ENCODE measurements at regions not wholly inside any gene's neighbourhood (a gene's known extent, or its start where the extent isn't known, plus 50 kb on each side); places are given as distances from the start of the nearest gene placed in this dataset.

- 52 to 54% methylated on average over 20 of the region's 20 CpGs for WGBS, 2 donors
- H3K4me3 ChIP-seq (ENCODE audit: low read depth, poor library complexity, severe bottlenecking) = no peak overlapping the region
- intact Hi-C loops (cut with DNase I; ENCODE audit: low total_unique reads) = no loop called here
- no peak for DNase-seq (ENCODE audit: low spot score in 2 of 2)
- no peak for TF ChIP-seq CTCF (IDR thresholded peaks at IDR 0.05)
These were observed 84.9 kb upstream of the TCERG1L start for GRCh38 chr10:131396121-131397050.

GRCh38 chr10:131398166-131398565, 86.6 kb upstream of the TCERG1L start:
- WGBS, 2 donors = 62 to 68% methylated on average over 5 of the region's 5 CpGs
- no peak for DNase-seq (ENCODE audit: low spot score in 2 of 2)
- TF ChIP-seq POLR2A (IDR thresholded peaks at IDR 0.05) (no peak), CTCF (IDR thresholded peaks at IDR 0.05) (no peak)
- no peak overlapping the region for H3K4me3 ChIP-seq (ENCODE audit: low read depth, poor library complexity, severe bottlenecking)
- intact Hi-C loops (cut with DNase I; ENCODE audit: low total_unique reads) = no loop called here

- 66 to 69% methylated on average over 7 of the region's 7 CpGs for WGBS, 2 donors
- intact Hi-C loops (cut with DNase I; ENCODE audit: low total_unique reads) = no loop called here
These were observed 88.5 kb upstream of the TCERG1L start for GRCh38 chr10:131399981-131400380.

GRCh38 chr10:131400513-131400912, 89.0 kb upstream of the TCERG1L start:
- no peak for DNase-seq (ENCODE audit: low spot score in 2 of 2)

More at GRCh38 chr10:131399981-131400380, 88.5 kb upstream of the TCERG1L start:
- H3K4me3 ChIP-seq (ENCODE audit: low read depth, poor library complexity, severe bottlenecking) = no peak overlapping the region
- no peak for DNase-seq (ENCODE audit: low spot score in 2 of 2)
- TF ChIP-seq POLR2A (IDR thresholded peaks at IDR 0.05) (no peak), CTCF (IDR thresholded peaks at IDR 0.05) (no peak)

GRCh38 chr10:131402771-131403650, 91.5 kb upstream of the TCERG1L start:
- TF ChIP-seq CTCF (IDR thresholded peaks at IDR 0.05) = no peak
- no peak for DNase-seq (ENCODE audit: low spot score in 2 of 2)
- whole genome bisulfite sequencing, 2 donors = 66 to 69% methylated on average over 33 to 36 of the region's 36 CpGs
- intact Hi-C loops (cut with DNase I; ENCODE audit: low total_unique reads) = no loop called here
- no peak overlapping the region for H3K4me3 ChIP-seq (ENCODE audit: low read depth, poor library complexity, severe bottlenecking)

More at GRCh38 chr10:131400513-131400912, 89.0 kb upstream of the TCERG1L start:
- H3K4me3 ChIP-seq (ENCODE audit: low read depth, poor library complexity, severe bottlenecking) = no peak overlapping the region
- TF ChIP-seq POLR2A (IDR thresholded peaks at IDR 0.05) (no peak), CTCF (IDR thresholded peaks at IDR 0.05) (no peak)
- intact Hi-C loops (cut with DNase I; ENCODE audit: low total_unique reads) = no loop called here
- WGBS, 2 donors = 54 to 59% methylated on average over 5 of the region's 5 CpGs
